SK-N-SH (cell line): ENCODE measurements at regions not wholly inside any gene's neighbourhood (a gene's known extent, or its start where the extent isn't known, plus 50 kb on each side); places are given as distances from the start of the nearest gene placed in this dataset.

Experiments used
- CTCF ChIA-PET: fragments of 300-600, 350-600 bp; formaldehyde crosslinking; extraction: SDS; loops from one replicate; lab custom pipeline; 2021; lab: Yijun Ruan, JAX
- POLR2A ChIA-PET: fragments of 350-600 bp; sonication (Branson Sonifier 250); formaldehyde crosslinking; extraction: SDS; loops from one replicate; lab custom pipeline; 2020; ENCODE audit warnings: antibody characterized with exemption, inconsistent platforms; lab: Yijun Ruan, JAX
- DNase-seq: peaks from one replicate; pipeline ENCODE4 v3.0.0; 2012
- H2AFZ ChIP-seq: fragments of 200-600 bp; sonication (generic); 2 replicates; pipeline ENCODE4 v1.8.1; 2016; ENCODE audit warnings: antibody characterized with exemption, mild to moderate bottlenecking, low read depth
- H3F3A ChIP-seq: fragments of 200-600 bp; sonication (generic); replicated peaks from 2 replicates; pipeline ENCODE3; 2016; ENCODE audit warnings: antibody characterized with exemption, mild to moderate bottlenecking; ENCODE audit not compliant: insufficient read depth
- H3K27ac ChIP-seq, 2 experiments: fragments of 200-500 bp in 1 of 2; fragments of 200-600 bp in 1 of 2; sonication (Bioruptor generic) in 1 of 2; sonication (generic), shearing (Covaris generic) in 1 of 2; 2 replicates each; pipeline versions ENCODE4 v1.5.1 to v1.6.1; 2014 to 2016; ENCODE audit warnings: low read depth in 2 of 2, inconsistent platforms in 1 of 2, low read length in 1 of 2, mild to moderate bottlenecking in 1 of 2, mixed read lengths in 1 of 2
- H3K27me3 ChIP-seq: fragments of 200-600 bp; sonication (generic), shearing (Covaris generic); 2 replicates; pipeline ENCODE4 v1.6.1; 2016; ENCODE audit warnings: mixed run types; ENCODE audit not compliant: insufficient read depth
- H3K36me3 ChIP-seq, 2 experiments: fragments of 200-500 bp in 1 of 2; fragments of 200-600 bp in 1 of 2; sonication (Bioruptor generic) in 1 of 2; sonication (generic) in 1 of 2; replicated peaks in 1 of 2; 2 replicates each; pipeline versions ENCODE3 to v1.5.1; 2014 to 2016; ENCODE audit warnings: low read length in 1 of 2, mild to moderate bottlenecking in 1 of 2; ENCODE audit not compliant: insufficient read depth in 2 of 2, control insufficient read depth in 1 of 2
- H3K4me1 ChIP-seq, 2 experiments: fragments of 200-500 bp in 1 of 2; fragments of 200-600 bp in 1 of 2; sonication (Bioruptor generic) in 1 of 2; sonication (generic), shearing (Covaris generic) in 1 of 2; 2 replicates each; pipeline versions ENCODE4 v1.5.1 to v1.6.1; 2014 to 2016; ENCODE audit warnings: low read depth in 1 of 2, low read length in 1 of 2, mixed run types in 1 of 2; ENCODE audit not compliant: insufficient read depth in 2 of 2, control insufficient read depth in 1 of 2
- H3K4me2 ChIP-seq: fragments of 200-600 bp; sonication (generic), shearing (Covaris generic); 2 replicates; pipeline ENCODE4 v1.6.1; 2017; ENCODE audit warnings: mixed run types
- H3K4me3 ChIP-seq, 2 experiments: fragments of 200-500 bp in 1 of 2; fragments of 200-600 bp in 1 of 2; sonication (Bioruptor generic) in 1 of 2; sonication (generic), shearing (Covaris generic) in 1 of 2; 2 replicates each; pipeline versions ENCODE4 v1.5.1 to v1.8.1; 2014 to 2016; ENCODE audit warnings: low read depth in 2 of 2, inconsistent platforms in 1 of 2, low read length in 1 of 2, mild to moderate bottlenecking in 1 of 2, mixed read lengths in 1 of 2, moderate library complexity in 1 of 2
- H3K79me2 ChIP-seq: fragments of 200-600 bp; sonication (generic); 2 replicates; pipeline ENCODE4 v1.8.1; 2017; ENCODE audit warnings: mild to moderate bottlenecking; ENCODE audit not compliant: insufficient read depth
- H3K9ac ChIP-seq: fragments of 200-600 bp; sonication (generic); 2 replicates; pipeline ENCODE4 v1.6.1; 2017; ENCODE audit warnings: mixed run types
- H3K9me2 ChIP-seq: fragments of 200-600 bp; sonication (generic); 2 replicates; pipeline ENCODE4 v1.6.1; 2017; ENCODE audit warnings: mixed run types
- H3K9me3 ChIP-seq: fragments of 200-600 bp; sonication (generic); 2 replicates; pipeline ENCODE4 v1.6.1; 2017; ENCODE audit warnings: mixed run types, mild to moderate bottlenecking, moderate library complexity
- H4K20me1 ChIP-seq: fragments of 200-600 bp; sonication (generic); 2 replicates; pipeline ENCODE4 v1.6.1; 2017; ENCODE audit warnings: mild to moderate bottlenecking, mixed run types; ENCODE audit not compliant: insufficient read depth
- EP300 ChIP-seq, 2 experiments: IDR thresholded peaks; 2 replicates each; pipeline versions ENCODE4 v1.4.0 to v1.6.1; 2012; ENCODE audit warnings: borderline replicate concordance in 1 of 2, low read depth in 1 of 2, low read length in 1 of 2
- EZH2phosphoT487 ChIP-seq: fragments of 200-600 bp; sonication (generic); IDR thresholded peaks from 2 replicates; pipeline ENCODE4 v1.6.1; 2017; ENCODE audit warnings: low read depth, mixed run types, mild to moderate bottlenecking, antibody characterized with exemption, moderate library complexity, borderline replicate concordance
- FOXJ3 ChIP-seq: sonication (generic); formaldehyde crosslinking; IDR thresholded peaks from 2 replicates; pipeline ENCODE4 v1.5.1; 2020; ENCODE audit warnings: mild to moderate bottlenecking, missing genetic modification reagents
- FOXM1 ChIP-seq: IDR thresholded peaks from 2 replicates; pipeline ENCODE4 v1.4.0; 2012; ENCODE audit warnings: low read depth, mild to moderate bottlenecking
- GABPA ChIP-seq: IDR thresholded peaks from 2 replicates; pipeline ENCODE4 v1.4.0; 2012; ENCODE audit warnings: low read depth, mild to moderate bottlenecking
- GATA2 ChIP-seq: sonication (generic); formaldehyde crosslinking; IDR thresholded peaks from 2 replicates; pipeline ENCODE4 v1.5.0; 2020; ENCODE audit warnings: mild to moderate bottlenecking, missing genetic modification reagents
- NFIC ChIP-seq: IDR thresholded peaks from 2 replicates; pipeline ENCODE4 v1.4.0; 2012; ENCODE audit warnings: borderline replicate concordance
- NRF1 ChIP-seq: IDR thresholded peaks from 2 replicates; pipeline ENCODE4 v1.6.1; 2012; ENCODE audit warnings: low read depth, mild to moderate bottlenecking, low read length
- REST ChIP-seq: IDR thresholded peaks from 2 replicates; pipeline ENCODE4 v1.6.1; 2012; ENCODE audit warnings: mild to moderate bottlenecking, low read depth, low read length, moderate library complexity
- TAF1 ChIP-seq: IDR thresholded peaks from 2 replicates; pipeline ENCODE4 v1.6.1; 2012; ENCODE audit warnings: low read depth, mild to moderate bottlenecking, low read length, moderate library complexity, borderline replicate concordance
- USF2 ChIP-seq: fragments of 150-350 bp; IDR thresholded peaks from 2 replicates; pipeline ENCODE4 v1.6.1; 2017; ENCODE audit warnings: antibody characterized with exemption, low read length, low read depth, borderline replicate concordance
- WGBS: methylation state at CpG from one replicate; pipeline ENCODE4 v1.1.6; 2017; ENCODE audit warnings: low lambda C conversion rate; 5-methylcytosine and 5-hydroxymethylcytosine counted together
- TF ChIP-seq, protein P1 (sequence below): fragments of 200-600 bp; sonication (generic); IDR thresholded peaks from 2 replicates; pipeline ENCODE4 v1.6.1; 2017; ENCODE audit warnings: antibody characterized with exemption, mild to moderate bottlenecking, moderate library complexity
- TF ChIP-seq, protein P2 (sequence below): IDR thresholded peaks from 2 replicates; pipeline ENCODE4; 2012

GRCh38 chr15:47184908-47185801 lies 532.1 kb upstream of the SEMA6D start:
- no peak overlapping the region for H3K9ac ChIP-seq
- no peak for TF ChIP-seq FOXM1
- peaks cover 13% of the 10 kb centered on the region for H3K27me3 ChIP-seq

DNA sequence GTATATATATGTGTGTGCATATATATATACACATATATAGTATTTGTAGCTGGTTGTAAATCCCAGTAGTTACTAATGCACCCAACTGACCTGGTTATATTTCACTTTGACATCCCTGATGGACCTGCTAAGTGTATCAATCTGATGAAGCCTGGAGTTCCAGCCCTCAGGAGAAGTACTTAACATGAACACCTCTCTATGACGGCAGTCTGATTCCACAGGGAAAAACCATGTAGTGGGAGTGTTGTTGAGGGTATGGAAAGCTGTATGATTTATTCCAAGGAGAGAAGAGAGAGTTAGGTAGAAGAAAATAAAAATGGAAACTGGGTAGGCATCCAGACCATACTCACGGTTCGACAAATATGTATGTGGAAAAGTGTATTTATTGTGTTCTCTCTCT lies 531.2 kb upstream of the SEMA6D start:
- H3K9ac ChIP-seq = no peak overlapping the region
- H2AFZ ChIP-seq = no peak overlapping the region
- WGBS = 77% methylated on average over 3 of the region's 3 CpGs
- no peaks in the 10 kb centered on the region for H3K79me2 ChIP-seq
- no peaks in the 10 kb centered on the region for H3K9me3 ChIP-seq
- H3K36me3 ChIP-seq = no peaks in the 10 kb centered on the region
- no peak for DNase-seq
- TF ChIP-seq, protein P1, sequence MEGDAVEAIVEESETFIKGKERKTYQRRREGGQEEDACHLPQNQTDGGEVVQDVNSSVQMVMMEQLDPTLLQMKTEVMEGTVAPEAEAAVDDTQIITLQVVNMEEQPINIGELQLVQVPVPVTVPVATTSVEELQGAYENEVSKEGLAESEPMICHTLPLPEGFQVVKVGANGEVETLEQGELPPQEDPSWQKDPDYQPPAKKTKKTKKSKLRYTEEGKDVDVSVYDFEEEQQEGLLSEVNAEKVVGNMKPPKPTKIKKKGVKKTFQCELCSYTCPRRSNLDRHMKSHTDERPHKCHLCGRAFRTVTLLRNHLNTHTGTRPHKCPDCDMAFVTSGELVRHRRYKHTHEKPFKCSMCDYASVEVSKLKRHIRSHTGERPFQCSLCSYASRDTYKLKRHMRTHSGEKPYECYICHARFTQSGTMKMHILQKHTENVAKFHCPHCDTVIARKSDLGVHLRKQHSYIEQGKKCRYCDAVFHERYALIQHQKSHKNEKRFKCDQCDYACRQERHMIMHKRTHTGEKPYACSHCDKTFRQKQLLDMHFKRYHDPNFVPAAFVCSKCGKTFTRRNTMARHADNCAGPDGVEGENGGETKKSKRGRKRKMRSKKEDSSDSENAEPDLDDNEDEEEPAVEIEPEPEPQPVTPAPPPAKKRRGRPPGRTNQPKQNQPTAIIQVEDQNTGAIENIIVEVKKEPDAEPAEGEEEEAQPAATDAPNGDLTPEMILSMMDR = no peak
- no peak for TF ChIP-seq TAF1
- no peak for TF ChIP-seq NRF1
- TF ChIP-seq NFIC = no peak
- no peak for TF ChIP-seq FOXJ3
- TF ChIP-seq GABPA = no peak
- no peak for TF ChIP-seq USF2
- TF ChIP-seq FOXM1 = no peak
- no peak for TF ChIP-seq REST
- no peak for TF ChIP-seq EZH2phosphoT487
- TF ChIP-seq, protein P2, sequence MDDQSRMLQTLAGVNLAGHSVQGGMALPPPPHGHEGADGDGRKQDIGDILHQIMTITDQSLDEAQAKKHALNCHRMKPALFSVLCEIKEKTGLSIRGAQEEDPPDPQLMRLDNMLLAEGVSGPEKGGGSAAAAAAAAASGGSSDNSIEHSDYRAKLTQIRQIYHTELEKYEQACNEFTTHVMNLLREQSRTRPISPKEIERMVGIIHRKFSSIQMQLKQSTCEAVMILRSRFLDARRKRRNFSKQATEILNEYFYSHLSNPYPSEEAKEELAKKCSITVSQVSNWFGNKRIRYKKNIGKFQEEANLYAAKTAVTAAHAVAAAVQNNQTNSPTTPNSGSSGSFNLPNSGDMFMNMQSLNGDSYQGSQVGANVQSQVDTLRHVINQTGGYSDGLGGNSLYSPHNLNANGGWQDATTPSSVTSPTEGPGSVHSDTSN = no peak
- TF ChIP-seq GATA2 (CRISPR knock-in tag) = no peak
- no peak for TF ChIP-seq EP300 (IDR thresholded peaks at IDR 0.05; ENCODE audit: borderline replicate concordance in 1 of 2, low read depth in 1 of 2, low read length in 1 of 2)
- POLR2A ChIA-PET = no interaction called here
- H3K4me3 ChIP-seq = no peak overlapping the region
- H3K4me2 ChIP-seq = no peak overlapping the region
- no peak overlapping the region for H3K27ac ChIP-seq
- H3F3A ChIP-seq = no peaks in the 10 kb centered on the region
- CTCF ChIA-PET = interaction anchor here (1.2 to 2.4 kb wide), 4 partner anchors 10 to 1100 kb away, joined by 3 to 14 read pairs (median 4); no protein-coding TSS in a partner anchor
- no peaks in the 10 kb centered on the region for H3K9me2 ChIP-seq
- peaks cover 0 to 4% of the 10 kb centered on the region in 2 experiments; a peak in 1 of 4 replicates for H3K4me1 ChIP-seq
- no peaks in the 10 kb centered on the region for H4K20me1 ChIP-seq
- peaks cover 13% of the 10 kb centered on the region for H3K27me3 ChIP-seq

More at GRCh38 chr15:47184908-47185801, 532.1 kb upstream of the SEMA6D start:
- WGBS = 23% methylated on average over 26 of the region's 36 CpGs
- POLR2A ChIA-PET = interaction anchor here (0.6 kb wide), 1 partner anchor 542 kb away, joined by 3 read pairs; no protein-coding TSS in a partner anchor
- H3K4me2 ChIP-seq = peak overlapping the region; percentile 81
- H3K4me1 ChIP-seq = peaks cover 0 to 4% of the 10 kb centered on the region in 2 experiments; a peak in 1 of 4 replicates
- DNase-seq = peak; percentile 73
- H2AFZ ChIP-seq = no peak overlapping the region
- no peaks in the 10 kb centered on the region for H3K79me2 ChIP-seq
- no peaks in the 10 kb centered on the region for H3K9me2 ChIP-seq
- H3K36me3 ChIP-seq = no peaks in the 10 kb centered on the region
- peak overlapping the region; percentile 52 to 58 for H3K4me3 ChIP-seq
- CTCF ChIA-PET = interaction anchor here (1.2 to 2.4 kb wide), 6 partner anchors 11 to 1101 kb away, joined by 3 to 14 read pairs (median 4); no protein-coding TSS in a partner anchor
- no peaks in the 10 kb centered on the region for H4K20me1 ChIP-seq
- peak overlapping the region in 1 of 2 experiments; percentile 47; a peak in 1 of 4 replicates for H3K27ac ChIP-seq
- no peaks in the 10 kb centered on the region for H3K9me3 ChIP-seq
- H3F3A ChIP-seq = no peaks in the 10 kb centered on the region
